ENCODE measurements at regions not wholly inside any gene's neighbourhood (a gene's known extent, or its start where the extent isn't known, plus 50 kb on each side); places are given as distances from the start of the nearest gene placed in this dataset.

DNA sequence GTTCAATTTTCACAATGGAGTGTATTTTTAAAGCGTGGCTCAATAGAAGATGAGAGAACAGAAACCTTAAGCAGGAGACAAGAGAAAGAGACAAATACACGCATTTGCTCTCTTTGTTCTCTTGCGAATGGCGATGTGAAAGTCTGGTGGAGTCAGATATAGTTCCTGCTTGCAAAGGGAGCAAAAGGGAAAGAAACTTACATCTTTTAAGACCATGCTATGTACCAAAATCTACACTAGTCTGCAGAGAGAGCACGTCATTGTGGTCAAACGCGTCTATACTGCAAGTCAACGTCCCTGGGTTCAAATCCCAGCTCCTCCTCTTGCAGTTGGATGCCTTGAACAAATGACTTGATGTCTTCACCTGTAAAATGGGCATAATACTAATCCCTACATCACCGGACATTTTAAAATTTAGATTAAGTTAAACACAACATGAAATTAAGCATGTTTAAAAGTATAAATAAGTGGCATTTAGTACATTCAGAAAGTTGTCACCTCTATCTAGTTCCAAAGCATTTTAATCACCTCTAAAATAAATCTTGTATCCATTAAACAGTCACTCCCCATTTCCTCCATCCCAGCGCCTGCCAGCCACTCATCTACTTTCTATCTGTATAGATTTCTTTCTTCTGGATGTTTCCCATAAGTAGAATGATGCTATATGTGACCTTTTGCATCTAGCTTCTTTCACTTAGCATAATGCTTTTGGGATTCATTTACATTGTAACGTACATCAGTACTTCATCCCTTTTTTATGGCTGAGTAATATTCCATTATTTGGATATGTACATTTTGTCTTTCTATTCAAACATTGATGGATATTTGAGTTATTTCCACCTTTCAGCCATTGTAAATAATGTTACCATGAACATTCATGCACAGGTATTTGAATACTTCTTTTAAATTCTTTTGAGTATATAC, 406.9 kb downstream of the TMEM114 start:
- no peak overlapping the region for H3K4me3 Mint-ChIP-seq (ENCODE audit: unreplicated experiment)
- TF ChIP-seq, protein P1, sequence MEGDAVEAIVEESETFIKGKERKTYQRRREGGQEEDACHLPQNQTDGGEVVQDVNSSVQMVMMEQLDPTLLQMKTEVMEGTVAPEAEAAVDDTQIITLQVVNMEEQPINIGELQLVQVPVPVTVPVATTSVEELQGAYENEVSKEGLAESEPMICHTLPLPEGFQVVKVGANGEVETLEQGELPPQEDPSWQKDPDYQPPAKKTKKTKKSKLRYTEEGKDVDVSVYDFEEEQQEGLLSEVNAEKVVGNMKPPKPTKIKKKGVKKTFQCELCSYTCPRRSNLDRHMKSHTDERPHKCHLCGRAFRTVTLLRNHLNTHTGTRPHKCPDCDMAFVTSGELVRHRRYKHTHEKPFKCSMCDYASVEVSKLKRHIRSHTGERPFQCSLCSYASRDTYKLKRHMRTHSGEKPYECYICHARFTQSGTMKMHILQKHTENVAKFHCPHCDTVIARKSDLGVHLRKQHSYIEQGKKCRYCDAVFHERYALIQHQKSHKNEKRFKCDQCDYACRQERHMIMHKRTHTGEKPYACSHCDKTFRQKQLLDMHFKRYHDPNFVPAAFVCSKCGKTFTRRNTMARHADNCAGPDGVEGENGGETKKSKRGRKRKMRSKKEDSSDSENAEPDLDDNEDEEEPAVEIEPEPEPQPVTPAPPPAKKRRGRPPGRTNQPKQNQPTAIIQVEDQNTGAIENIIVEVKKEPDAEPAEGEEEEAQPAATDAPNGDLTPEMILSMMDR (IDR thresholded peaks at IDR 0.05; ENCODE audit: unreplicated experiment), result no peak
- H3K27me3 Mint-ChIP-seq (ENCODE audit: unreplicated experiment), result no peaks in the 10 kb centered on the region

DNA sequence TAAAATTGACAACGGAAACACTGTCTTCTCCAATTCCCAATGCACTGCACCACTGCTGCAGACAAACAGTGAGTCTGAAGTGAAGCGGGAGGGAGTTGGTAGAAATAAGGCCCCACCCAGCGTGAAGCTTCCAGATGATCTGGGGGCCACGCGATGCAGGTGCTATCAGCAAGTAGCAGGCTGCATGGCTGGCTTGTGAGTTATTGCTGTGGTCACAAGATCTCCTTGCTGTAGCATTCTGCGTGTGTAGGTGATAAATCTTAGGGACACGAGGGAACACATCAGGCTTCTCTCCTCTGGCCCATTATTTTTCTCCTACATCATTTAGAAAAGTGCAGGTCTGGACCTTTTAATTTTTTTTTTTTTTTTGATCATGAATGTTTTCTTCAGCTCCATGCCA, 407.6 kb downstream of the TMEM114 start:
- DNase-seq (ENCODE audit: low spot score), result no peak
- H3K4me3 Mint-ChIP-seq (ENCODE audit: unreplicated experiment), result no peak overlapping the region
- no peaks in the 10 kb centered on the region for H3K4me1 Mint-ChIP-seq (ENCODE audit: unreplicated experiment)
- TF ChIP-seq, protein P1 (IDR thresholded peaks at IDR 0.05; ENCODE audit: unreplicated experiment), result no peak
- H3K36me3 Mint-ChIP-seq (ENCODE audit: low read depth, unreplicated experiment), result no peaks in the 10 kb centered on the region
- no peaks in the 10 kb centered on the region for H3K27me3 Mint-ChIP-seq (ENCODE audit: unreplicated experiment)
- H3K9me3 Mint-ChIP-seq (ENCODE audit: unreplicated experiment), result no peaks in the 10 kb centered on the region
- H3K27ac Mint-ChIP-seq (ENCODE audit: unreplicated experiment), result no peak overlapping the region

More for the DNA sequence above, 406.9 kb downstream of the TMEM114 start:
- Mint-ChIP-seq H3K9me3 (ENCODE audit: unreplicated experiment) (no peaks in the 10 kb centered on the region), H3K4me1 (ENCODE audit: unreplicated experiment) (no peaks in the 10 kb centered on the region), H3K36me3 (ENCODE audit: low read depth, unreplicated experiment) (no peaks in the 10 kb centered on the region), H3K27ac (ENCODE audit: unreplicated experiment) (no peak overlapping the region)
- DNase-seq (ENCODE audit: low spot score), result no peak

DNA sequence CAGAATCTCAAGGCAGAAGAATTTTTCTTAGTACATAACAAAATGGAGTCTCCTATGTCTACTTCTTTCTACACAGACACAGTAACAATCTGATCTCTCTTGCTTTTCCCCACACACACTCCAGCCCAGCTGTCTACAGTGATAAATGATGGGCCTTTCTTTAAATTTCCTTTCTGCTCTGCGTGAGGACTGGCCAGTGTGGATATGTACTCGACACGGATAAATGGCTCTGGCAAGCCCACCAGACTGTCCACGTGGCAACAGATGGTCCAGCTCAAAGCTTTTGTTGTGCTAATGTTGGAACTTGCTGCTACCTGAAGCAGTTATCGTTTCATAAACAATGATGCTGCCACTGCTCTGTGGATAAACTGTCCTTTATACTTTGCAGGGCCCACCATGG, 410.7 kb downstream of the TMEM114 start:
- H3K27ac Mint-ChIP-seq (ENCODE audit: unreplicated experiment), result no peak overlapping the region
- H3K9me3 Mint-ChIP-seq (ENCODE audit: unreplicated experiment), result no peaks in the 10 kb centered on the region
- no peaks in the 10 kb centered on the region for H3K36me3 Mint-ChIP-seq (ENCODE audit: low read depth, unreplicated experiment)
- TF ChIP-seq, protein P1 (IDR thresholded peaks at IDR 0.05; ENCODE audit: unreplicated experiment), result no peak
- H3K4me3 Mint-ChIP-seq (ENCODE audit: unreplicated experiment), result no peak overlapping the region
- no peaks in the 10 kb centered on the region for H3K27me3 Mint-ChIP-seq (ENCODE audit: unreplicated experiment)
- no peak for DNase-seq (ENCODE audit: low spot score)
- H3K4me1 Mint-ChIP-seq (ENCODE audit: unreplicated experiment), result no peaks in the 10 kb centered on the region

DNA sequence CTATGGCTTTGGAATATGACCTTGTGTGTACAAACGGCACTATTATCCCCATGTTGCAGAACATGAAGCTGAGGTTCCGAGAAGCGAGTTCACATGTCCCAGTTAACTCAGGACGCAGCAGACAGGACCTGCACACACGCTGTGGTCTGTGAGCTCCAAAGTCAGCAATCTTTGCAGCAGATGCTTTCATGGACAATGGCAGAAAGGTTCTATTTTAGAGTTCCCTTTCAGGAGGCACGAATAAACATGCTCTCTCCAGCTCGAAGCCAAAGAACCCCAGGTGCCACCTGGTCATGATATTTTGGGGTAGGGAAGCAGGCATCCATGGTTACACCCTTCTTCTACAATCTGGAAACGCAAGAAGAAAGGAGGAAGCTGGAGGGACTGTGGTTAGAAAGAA, 412.0 kb downstream of the TMEM114 start:
- DNase-seq (ENCODE audit: low spot score), result no peak
- no peaks in the 10 kb centered on the region for H3K36me3 Mint-ChIP-seq (ENCODE audit: low read depth, unreplicated experiment)
- H3K27me3 Mint-ChIP-seq (ENCODE audit: unreplicated experiment), result no peaks in the 10 kb centered on the region
- H3K9me3 Mint-ChIP-seq (ENCODE audit: unreplicated experiment), result no peaks in the 10 kb centered on the region
- TF ChIP-seq, protein P1 (IDR thresholded peaks at IDR 0.05; ENCODE audit: unreplicated experiment), result no peak
- H3K27ac Mint-ChIP-seq (ENCODE audit: unreplicated experiment), result no peak overlapping the region
- H3K4me3 Mint-ChIP-seq (ENCODE audit: unreplicated experiment), result no peak overlapping the region
- H3K4me1 Mint-ChIP-seq (ENCODE audit: unreplicated experiment), result no peaks in the 10 kb centered on the region

DNA sequence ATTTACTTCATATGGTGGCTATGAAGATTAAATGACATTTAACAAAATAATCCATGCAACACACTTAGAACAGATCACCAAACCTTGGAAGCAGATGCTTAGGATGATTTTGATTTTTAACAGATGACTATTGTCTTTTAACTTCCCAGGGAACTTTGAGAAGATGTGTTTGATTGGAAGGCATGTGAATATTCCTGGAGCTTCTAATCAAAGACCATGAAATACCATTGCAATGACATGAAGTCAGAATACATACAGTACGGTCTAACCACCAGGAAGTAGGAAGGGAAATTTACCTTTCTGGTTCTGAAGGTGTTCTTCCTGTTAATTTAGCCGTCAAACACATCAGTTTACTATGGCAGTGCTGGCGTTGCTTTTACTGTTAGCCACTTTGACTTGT, 414.9 kb downstream of the TMEM114 start:
- no peaks in the 10 kb centered on the region for H3K36me3 Mint-ChIP-seq (ENCODE audit: low read depth, unreplicated experiment)
- no peak overlapping the region for H3K27ac Mint-ChIP-seq (ENCODE audit: unreplicated experiment)
- TF ChIP-seq, protein P1 (IDR thresholded peaks at IDR 0.05; ENCODE audit: unreplicated experiment), result no peak
- no peaks in the 10 kb centered on the region for H3K9me3 Mint-ChIP-seq (ENCODE audit: unreplicated experiment)
- no peaks in the 10 kb centered on the region for H3K27me3 Mint-ChIP-seq (ENCODE audit: unreplicated experiment)
- no peak for DNase-seq (ENCODE audit: low spot score)
- no peaks in the 10 kb centered on the region for H3K4me1 Mint-ChIP-seq (ENCODE audit: unreplicated experiment)
- no peak overlapping the region for H3K4me3 Mint-ChIP-seq (ENCODE audit: unreplicated experiment)

Measured in endothelial cell (in vitro differentiated cells).